HEK293 (cell line): ENCODE measurements at regions not wholly inside any gene's neighbourhood (a gene's known extent, or its start where the extent isn't known, plus 50 kb on each side); places are given as distances from the start of the nearest gene placed in this dataset.

Experiments used
- CTCF ChIA-PET: fragments of 350-600 bp; formaldehyde crosslinking; extraction: SDS; loops from one replicate; lab custom pipeline; 2021; ENCODE audit warnings: antibody characterized with exemption; lab: Yijun Ruan, JAX
- POLR2A ChIA-PET: fragments of 300-600 bp; formaldehyde crosslinking; extraction: SDS; loops from one replicate; lab custom pipeline; 2020; ENCODE audit warnings: antibody characterized with exemption, inconsistent platforms; lab: Yijun Ruan, JAX
- H3K27ac ChIP-seq: fragments of 200-500 bp; sonication (Bioruptor generic); 2 replicates; pipeline ENCODE4 v1.5.1; 2014; ENCODE audit warnings: low read depth, low read length, control low read depth, inconsistent platforms; ENCODE audit errors: extremely low read depth
- H3K36me3 ChIP-seq, 2 experiments: fragments of 200-500 bp in 1 of 2; sonication (Bioruptor generic) in 1 of 2; 1 replicate in 1 of 2; 2 replicates in 1 of 2; pipeline ENCODE4 v1.5.1; 2014 to 2017; ENCODE audit warnings: inconsistent platforms in 2 of 2, low read length in 2 of 2; ENCODE audit not compliant: control insufficient read depth in 2 of 2, insufficient read depth in 1 of 2
- H3K4me1 ChIP-seq: fragments of 200-500 bp; sonication (Bioruptor generic); 2 replicates; pipeline ENCODE4 v1.5.1; 2014; ENCODE audit warnings: mild to moderate bottlenecking, low read length, inconsistent platforms; ENCODE audit not compliant: control insufficient read depth, insufficient read depth
- H3K4me3 ChIP-seq: 2 replicates; pipeline ENCODE4 v1.5.1; 2011; ENCODE audit warnings: low read depth, mild to moderate bottlenecking, control low read depth, low read length, moderate library complexity
- H3K9me3 ChIP-seq: fragments of 200-500 bp; sonication (Bioruptor generic); 2 replicates; pipeline ENCODE4 v1.5.1; 2014; ENCODE audit warnings: low read depth, low read length, inconsistent platforms; ENCODE audit not compliant: control insufficient read depth, insufficient read depth
- BCL11B ChIP-seq: fragments of 450-650 bp; formaldehyde crosslinking; IDR thresholded peaks from 2 replicates; pipeline ENCODE4 v1.5.1; 2016; ENCODE audit warnings: low read depth, missing biosample characterization, missing genetic modification characterization
- FEZF1 ChIP-seq: fragments of 450-650 bp; formaldehyde crosslinking; IDR thresholded peaks from 2 replicates; pipeline ENCODE4 v1.5.1; 2016; ENCODE audit warnings: missing biosample characterization, missing genetic modification characterization
- KLF9 ChIP-seq: fragments of 450-650 bp; formaldehyde crosslinking; IDR thresholded peaks from 2 replicates; pipeline ENCODE4 v1.5.1; 2016; ENCODE audit warnings: missing biosample characterization, missing genetic modification characterization, low read depth
- WT1 ChIP-seq: fragments of 450-650 bp; formaldehyde crosslinking; IDR thresholded peaks from 2 replicates; pipeline ENCODE4 v1.5.1; 2016; ENCODE audit warnings: missing biosample characterization, missing genetic modification characterization
- ZFP69B ChIP-seq: fragments of 450-650 bp; formaldehyde crosslinking; IDR thresholded peaks from 2 replicates; pipeline ENCODE4 v1.5.1; 2016; ENCODE audit warnings: missing biosample characterization, missing genetic modification characterization
- ZNF146 ChIP-seq: fragments of 450-650 bp; formaldehyde crosslinking; IDR thresholded peaks from 2 replicates; pipeline ENCODE4 v1.5.1; 2016; ENCODE audit warnings: missing biosample characterization, missing genetic modification characterization
- ZNF16 ChIP-seq: fragments of 450-650 bp; formaldehyde crosslinking; IDR thresholded peaks from 2 replicates; pipeline ENCODE4 v1.5.1; 2016; ENCODE audit warnings: low read depth, missing biosample characterization, missing genetic modification characterization
- ZNF184 ChIP-seq: fragments of 450-650 bp; IDR thresholded peaks from 2 replicates; pipeline ENCODE4 v1.5.1; 2018; ENCODE audit warnings: missing biosample characterization, mild to moderate bottlenecking, missing genetic modification characterization
- ZNF223 ChIP-seq: fragments of 450-650 bp; formaldehyde crosslinking; IDR thresholded peaks from 2 replicates; pipeline ENCODE4 v1.5.1; 2016; ENCODE audit warnings: missing biosample characterization, missing genetic modification characterization
- ZNF274 ChIP-seq, 2 experiments: fragments of 200-500 bp in 1 of 2; fragments of 450-650 bp in 1 of 2; sonication (Bioruptor generic) in 1 of 2; formaldehyde crosslinking in 1 of 2; IDR thresholded peaks; 2 replicates each; pipeline versions ENCODE4 v1.5.1 to v1.6.1; 2014 to 2016; ENCODE audit warnings: borderline replicate concordance in 1 of 2, inconsistent platforms in 1 of 2, low read length in 1 of 2, missing biosample characterization in 1 of 2, missing genetic modification characterization in 1 of 2
- ZNF433 ChIP-seq: fragments of 450-650 bp; formaldehyde crosslinking; IDR thresholded peaks from 2 replicates; pipeline ENCODE4 v1.5.1; 2016; ENCODE audit warnings: missing biosample characterization, missing genetic modification characterization, low read depth
- ZNF558 ChIP-seq: fragments of 450-650 bp; formaldehyde crosslinking; IDR thresholded peaks from 2 replicates; pipeline ENCODE4 v1.5.1; 2016; ENCODE audit warnings: missing biosample characterization, missing genetic modification characterization
- ZNF596 ChIP-seq: fragments of 450-650 bp; IDR thresholded peaks from 2 replicates; pipeline ENCODE4 v1.5.0; 2018; ENCODE audit warnings: missing biosample characterization, mild to moderate bottlenecking, missing genetic modification characterization, moderate library complexity
- ZNF610 ChIP-seq: fragments of 450-650 bp; formaldehyde crosslinking; IDR thresholded peaks from 2 replicates; pipeline ENCODE4 v1.5.1; 2016; ENCODE audit warnings: missing biosample characterization, missing genetic modification characterization, borderline replicate concordance
- ZNF624 ChIP-seq: fragments of 450-650 bp; formaldehyde crosslinking; IDR thresholded peaks from 2 replicates; pipeline ENCODE4 v1.5.1; 2017; ENCODE audit warnings: missing biosample characterization, missing genetic modification characterization
- ZNF843 ChIP-seq: fragments of 450-650 bp; formaldehyde crosslinking; IDR thresholded peaks from 2 replicates; pipeline ENCODE4 v1.5.1; 2016; ENCODE audit warnings: missing biosample characterization, missing genetic modification characterization
- TF ChIP-seq, protein P1 (sequence below): fragments of 450-650 bp; formaldehyde crosslinking; IDR thresholded peaks from 2 replicates; pipeline ENCODE4 v1.5.1; 2016; ENCODE audit warnings: missing biosample characterization, missing genetic modification characterization
- TF ChIP-seq, protein P2 (sequence below): fragments of 450-650 bp; formaldehyde crosslinking; IDR thresholded peaks from 2 replicates; pipeline ENCODE4 v1.5.0; 2017; ENCODE audit warnings: missing biosample characterization, missing genetic modification characterization, borderline replicate concordance
- TF ChIP-seq, protein P3 (sequence below): fragments of 450-650 bp; formaldehyde crosslinking; conservative IDR thresholded peaks from 2 replicates; pipeline ENCODE4 v1.5.1; 2016; ENCODE audit warnings: low read depth, missing biosample characterization, missing genetic modification characterization
- TF ChIP-seq, protein P4 (sequence below): fragments of 450-650 bp; formaldehyde crosslinking; IDR thresholded peaks from 2 replicates; pipeline ENCODE4 v1.5.1; 2016; ENCODE audit warnings: missing biosample characterization, missing genetic modification characterization
- TF ChIP-seq, protein P5 (sequence below): fragments of 450-650 bp; formaldehyde crosslinking; IDR thresholded peaks from 2 replicates; pipeline ENCODE4 v1.5.1; 2016; ENCODE audit warnings: missing biosample characterization, missing genetic modification characterization
- TF ChIP-seq, protein P6 (sequence below): fragments of 450-650 bp; formaldehyde crosslinking; IDR thresholded peaks from 2 replicates; pipeline ENCODE4 v1.5.1; 2016; ENCODE audit warnings: missing biosample characterization, missing genetic modification characterization

DNA sequence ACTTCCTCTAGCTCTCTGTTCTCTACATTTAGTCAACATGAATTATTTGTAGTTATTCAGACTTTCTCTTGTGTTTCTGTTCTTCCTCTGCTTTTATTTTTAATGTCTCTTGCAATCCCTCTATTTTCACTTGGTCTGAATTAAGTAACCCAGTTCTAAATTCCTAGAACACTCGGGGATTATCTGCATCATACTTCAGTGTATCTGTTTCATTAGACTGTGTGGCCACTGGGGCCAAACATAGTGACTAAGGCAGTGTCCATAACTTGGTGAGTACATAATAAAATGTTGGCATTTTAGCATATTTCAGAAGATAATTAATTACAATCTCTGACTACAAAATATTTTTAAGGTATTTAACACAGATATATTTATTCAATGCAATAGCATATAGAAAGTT is 1087.2 kb upstream of the B3GALT2 start:
- no peaks in the 10 kb centered on the region for H3K9me3 ChIP-seq
- POLR2A ChIA-PET = no interaction called here
- H3K4me3 ChIP-seq = no peak overlapping the region
- H3K36me3 ChIP-seq = no peaks in the 10 kb centered on the region
- CTCF ChIA-PET = no interaction called here
- H3K4me1 ChIP-seq = no peaks in the 10 kb centered on the region
- TF ChIP-seq, protein P1, sequence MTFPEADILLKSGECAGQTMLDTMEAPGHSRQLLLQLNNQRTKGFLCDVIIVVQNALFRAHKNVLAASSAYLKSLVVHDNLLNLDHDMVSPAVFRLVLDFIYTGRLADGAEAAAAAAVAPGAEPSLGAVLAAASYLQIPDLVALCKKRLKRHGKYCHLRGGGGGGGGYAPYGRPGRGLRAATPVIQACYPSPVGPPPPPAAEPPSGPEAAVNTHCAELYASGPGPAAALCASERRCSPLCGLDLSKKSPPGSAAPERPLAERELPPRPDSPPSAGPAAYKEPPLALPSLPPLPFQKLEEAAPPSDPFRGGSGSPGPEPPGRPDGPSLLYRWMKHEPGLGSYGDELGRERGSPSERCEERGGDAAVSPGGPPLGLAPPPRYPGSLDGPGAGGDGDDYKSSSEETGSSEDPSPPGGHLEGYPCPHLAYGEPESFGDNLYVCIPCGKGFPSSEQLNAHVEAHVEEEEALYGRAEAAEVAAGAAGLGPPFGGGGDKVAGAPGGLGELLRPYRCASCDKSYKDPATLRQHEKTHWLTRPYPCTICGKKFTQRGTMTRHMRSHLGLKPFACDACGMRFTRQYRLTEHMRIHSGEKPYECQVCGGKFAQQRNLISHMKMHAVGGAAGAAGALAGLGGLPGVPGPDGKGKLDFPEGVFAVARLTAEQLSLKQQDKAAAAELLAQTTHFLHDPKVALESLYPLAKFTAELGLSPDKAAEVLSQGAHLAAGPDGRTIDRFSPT = no peak
- TF ChIP-seq, protein P2, sequence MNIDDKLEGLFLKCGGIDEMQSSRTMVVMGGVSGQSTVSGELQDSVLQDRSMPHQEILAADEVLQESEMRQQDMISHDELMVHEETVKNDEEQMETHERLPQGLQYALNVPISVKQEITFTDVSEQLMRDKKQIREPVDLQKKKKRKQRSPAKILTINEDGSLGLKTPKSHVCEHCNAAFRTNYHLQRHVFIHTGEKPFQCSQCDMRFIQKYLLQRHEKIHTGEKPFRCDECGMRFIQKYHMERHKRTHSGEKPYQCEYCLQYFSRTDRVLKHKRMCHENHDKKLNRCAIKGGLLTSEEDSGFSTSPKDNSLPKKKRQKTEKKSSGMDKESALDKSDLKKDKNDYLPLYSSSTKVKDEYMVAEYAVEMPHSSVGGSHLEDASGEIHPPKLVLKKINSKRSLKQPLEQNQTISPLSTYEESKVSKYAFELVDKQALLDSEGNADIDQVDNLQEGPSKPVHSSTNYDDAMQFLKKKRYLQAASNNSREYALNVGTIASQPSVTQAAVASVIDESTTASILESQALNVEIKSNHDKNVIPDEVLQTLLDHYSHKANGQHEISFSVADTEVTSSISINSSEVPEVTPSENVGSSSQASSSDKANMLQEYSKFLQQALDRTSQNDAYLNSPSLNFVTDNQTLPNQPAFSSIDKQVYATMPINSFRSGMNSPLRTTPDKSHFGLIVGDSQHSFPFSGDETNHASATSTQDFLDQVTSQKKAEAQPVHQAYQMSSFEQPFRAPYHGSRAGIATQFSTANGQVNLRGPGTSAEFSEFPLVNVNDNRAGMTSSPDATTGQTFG (tag by site-specific recombination) = no peak
- TF ChIP-seq ZNF558 = no peak
- TF ChIP-seq ZNF596 (tag by site-specific recombination) = no peak
- H3K27ac ChIP-seq = no peak overlapping the region

DNA sequence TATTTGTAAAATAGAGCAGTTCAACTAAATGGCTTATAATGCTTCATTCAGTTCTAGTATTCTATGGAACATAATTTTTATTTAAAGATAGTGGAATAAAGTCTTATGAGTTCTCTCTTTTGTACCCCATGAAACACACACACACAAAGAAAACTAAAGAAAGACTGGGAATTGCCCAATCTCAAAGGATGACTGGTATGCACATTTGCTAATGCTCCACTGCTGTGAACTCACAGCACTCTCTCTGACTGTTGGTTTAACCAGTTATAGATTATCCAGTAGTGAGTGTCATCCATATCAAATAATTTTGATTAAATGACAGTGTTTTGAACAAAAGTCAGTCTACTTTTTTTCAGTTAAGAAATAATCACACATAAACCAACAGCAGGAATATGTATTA is 1082.4 kb upstream of the B3GALT2 start:
- Histone ChIP-seq H3K4me3 (no peak overlapping the region), H3K27ac (no peak overlapping the region), H3K9me3 (no peaks in the 10 kb centered on the region), H3K36me3 (no peaks in the 10 kb centered on the region), H3K4me1 (no peaks in the 10 kb centered on the region)
- ChIA-PET POLR2A (no interaction called here), CTCF (no interaction called here)
- TF ChIP-seq ZNF16 (tag by site-specific recombination) (no peak), ZNF146 (tag by site-specific recombination) (no peak), ZNF624 (tag by site-specific recombination) (no peak), ZNF433 (tag by site-specific recombination) (no peak), BCL11B (no peak)
- TF ChIP-seq, protein P3, sequence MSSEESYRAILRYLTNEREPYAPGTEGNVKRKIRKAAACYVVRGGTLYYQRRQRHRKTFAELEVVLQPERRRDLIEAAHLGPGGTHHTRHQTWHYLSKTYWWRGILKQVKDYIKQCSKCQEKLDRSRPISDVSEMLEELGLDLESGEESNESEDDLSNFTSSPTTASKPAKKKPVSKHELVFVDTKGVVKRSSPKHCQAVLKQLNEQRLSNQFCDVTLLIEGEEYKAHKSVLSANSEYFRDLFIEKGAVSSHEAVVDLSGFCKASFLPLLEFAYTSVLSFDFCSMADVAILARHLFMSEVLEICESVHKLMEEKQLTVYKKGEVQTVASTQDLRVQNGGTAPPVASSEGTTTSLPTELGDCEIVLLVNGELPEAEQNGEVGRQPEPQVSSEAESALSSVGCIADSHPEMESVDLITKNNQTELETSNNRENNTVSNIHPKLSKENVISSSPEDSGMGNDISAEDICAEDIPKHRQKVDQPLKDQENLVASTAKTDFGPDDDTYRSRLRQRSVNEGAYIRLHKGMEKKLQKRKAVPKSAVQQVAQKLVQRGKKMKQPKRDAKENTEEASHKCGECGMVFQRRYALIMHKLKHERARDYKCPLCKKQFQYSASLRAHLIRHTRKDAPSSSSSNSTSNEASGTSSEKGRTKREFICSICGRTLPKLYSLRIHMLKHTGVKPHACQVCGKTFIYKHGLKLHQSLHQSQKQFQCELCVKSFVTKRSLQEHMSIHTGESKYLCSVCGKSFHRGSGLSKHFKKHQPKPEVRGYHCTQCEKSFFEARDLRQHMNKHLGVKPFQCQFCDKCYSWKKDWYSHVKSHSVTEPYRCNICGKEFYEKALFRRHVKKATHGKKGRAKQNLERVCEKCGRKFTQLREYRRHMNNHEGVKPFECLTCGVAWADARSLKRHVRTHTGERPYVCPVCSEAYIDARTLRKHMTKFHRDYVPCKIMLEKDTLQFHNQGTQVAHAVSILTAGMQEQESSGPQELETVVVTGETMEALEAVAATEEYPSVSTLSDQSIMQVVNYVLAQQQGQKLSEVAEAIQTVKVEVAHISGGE = no peak
- TF ChIP-seq, protein P4, sequence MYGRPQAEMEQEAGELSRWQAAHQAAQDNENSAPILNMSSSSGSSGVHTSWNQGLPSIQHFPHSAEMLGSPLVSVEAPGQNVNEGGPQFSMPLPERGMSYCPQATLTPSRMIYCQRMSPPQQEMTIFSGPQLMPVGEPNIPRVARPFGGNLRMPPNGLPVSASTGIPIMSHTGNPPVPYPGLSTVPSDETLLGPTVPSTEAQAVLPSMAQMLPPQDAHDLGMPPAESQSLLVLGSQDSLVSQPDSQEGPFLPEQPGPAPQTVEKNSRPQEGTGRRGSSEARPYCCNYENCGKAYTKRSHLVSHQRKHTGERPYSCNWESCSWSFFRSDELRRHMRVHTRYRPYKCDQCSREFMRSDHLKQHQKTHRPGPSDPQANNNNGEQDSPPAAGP (tag by site-specific recombination) = no peak

DNA sequence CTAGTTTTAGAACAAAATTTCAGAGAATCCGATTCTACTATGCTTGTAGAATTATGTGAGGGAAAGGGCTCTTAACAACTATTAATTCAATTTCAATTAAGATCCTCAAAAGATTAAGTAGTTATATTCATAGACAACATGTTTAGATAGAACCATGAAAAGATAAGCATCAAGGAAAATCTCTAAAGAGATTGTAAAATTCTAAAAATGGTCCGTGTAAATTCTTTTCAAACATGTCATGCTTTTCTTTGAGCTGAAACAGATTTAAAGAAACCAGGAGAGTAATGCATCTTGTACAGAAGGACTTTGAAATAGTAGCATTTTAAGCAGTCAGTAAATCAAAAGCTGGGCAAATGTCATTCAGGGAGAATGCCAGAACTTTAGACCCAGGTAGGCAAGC is 1080.6 kb upstream of the B3GALT2 start:
- ChIA-PET CTCF (interaction anchor here (0.5 to 0.7 kb wide), 2 partner anchors 8 to 277 kb away, joined by 3 to 6 read pairs; no protein-coding TSS in a partner anchor), POLR2A (no interaction called here)
- H3K4me3 ChIP-seq = no peak overlapping the region
- TF ChIP-seq KLF9 (tag by site-specific recombination) (no peak), ZNF610 (no peak), ZNF843 (tag by site-specific recombination) (no peak), ZNF223 (no peak), FEZF1 (tag by site-specific recombination) (no peak), ZNF274 (IDR thresholded peaks at IDR 0.05; ENCODE audit: low read length) (no peak), ZNF274 (tag by site-specific recombination; IDR thresholded peaks at IDR 0.05; ENCODE audit: borderline replicate concordance) (no peak), ZNF184 (tag by site-specific recombination) (no peak), ZFP69B (tag by site-specific recombination) (no peak), WT1 (tag by site-specific recombination) (no peak)
- TF ChIP-seq, protein P5, sequence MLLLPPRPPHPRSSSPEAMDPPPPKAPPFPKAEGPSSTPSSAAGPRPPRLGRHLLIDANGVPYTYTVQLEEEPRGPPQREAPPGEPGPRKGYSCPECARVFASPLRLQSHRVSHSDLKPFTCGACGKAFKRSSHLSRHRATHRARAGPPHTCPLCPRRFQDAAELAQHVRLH (tag by site-specific recombination) = no peak
- TF ChIP-seq, protein P6, sequence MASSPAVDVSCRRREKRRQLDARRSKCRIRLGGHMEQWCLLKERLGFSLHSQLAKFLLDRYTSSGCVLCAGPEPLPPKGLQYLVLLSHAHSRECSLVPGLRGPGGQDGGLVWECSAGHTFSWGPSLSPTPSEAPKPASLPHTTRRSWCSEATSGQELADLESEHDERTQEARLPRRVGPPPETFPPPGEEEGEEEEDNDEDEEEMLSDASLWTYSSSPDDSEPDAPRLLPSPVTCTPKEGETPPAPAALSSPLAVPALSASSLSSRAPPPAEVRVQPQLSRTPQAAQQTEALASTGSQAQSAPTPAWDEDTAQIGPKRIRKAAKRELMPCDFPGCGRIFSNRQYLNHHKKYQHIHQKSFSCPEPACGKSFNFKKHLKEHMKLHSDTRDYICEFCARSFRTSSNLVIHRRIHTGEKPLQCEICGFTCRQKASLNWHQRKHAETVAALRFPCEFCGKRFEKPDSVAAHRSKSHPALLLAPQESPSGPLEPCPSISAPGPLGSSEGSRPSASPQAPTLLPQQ (tag by site-specific recombination) = no peak

More for the DNA sequence above, 1080.6 kb upstream of the B3GALT2 start:
- Histone ChIP-seq H3K9me3 (no peaks in the 10 kb centered on the region), H3K4me1 (no peaks in the 10 kb centered on the region), H3K27ac (no peak overlapping the region), H3K36me3 (no peaks in the 10 kb centered on the region)
